Activated T-helper 1 cell treated with anti-CD3 and anti-CD28 coated beads, Interleukin-12 subunit alpha, Interleukin-12 subunit beta, Interleukin-2, Interleukin-4 antibody, amounts not matched to agents 30 ng/mL and 10 ng/mL and 1 ng/mL, durations not matched to agents 14 hours and 24 hours and 36 hours (primary cell): ENCODE measurements at regions not wholly inside any gene's neighbourhood (a gene's known extent, or its start where the extent isn't known, plus 50 kb on each side); places are given as distances from the start of the nearest gene placed in this dataset.
"Not testable (repeated sequence)": the region's sequence is repeated elsewhere in the genome, so short reads cannot be mapped to it uniquely, and the experiment has no call there.

ENCODE experiments used
- DNase-seq: peaks from one replicate; pipeline ENCODE4 v3.0.0; 2021; ENCODE audit warnings: low spot score
- H3K27ac Mint-ChIP-seq: one replicate; pipeline ENCODE4 v1.8.0; 2021; ENCODE audit warnings: mild to moderate bottlenecking, mixed read lengths
- H3K27me3 Mint-ChIP-seq: one replicate; pipeline ENCODE4 v1.8.0; 2022; ENCODE audit warnings: mild to moderate bottlenecking, moderate library complexity, mixed read lengths; ENCODE audit not compliant: insufficient read depth
- H3K36me3 Mint-ChIP-seq: one replicate; pipeline ENCODE4 v1.8.0; 2021; ENCODE audit warnings: low read depth, mixed read lengths
- H3K4me1 Mint-ChIP-seq: one replicate; pipeline ENCODE4 v1.8.0; 2021; ENCODE audit warnings: low read depth, mixed read lengths
- H3K4me3 Mint-ChIP-seq: one replicate; pipeline ENCODE4 v1.8.0; 2021; ENCODE audit warnings: mild to moderate bottlenecking, moderate library complexity, mixed read lengths
- H3K9me3 Mint-ChIP-seq: one replicate; pipeline ENCODE4 v1.8.0; 2021; ENCODE audit warnings: mixed read lengths
- intact Hi-C: fragments of 100-400 bp; cut with micrococcal nuclease; formaldehyde crosslinking; loops from one replicate; pipeline ENCODE4 v1.15.1; 2024

GRCh38 chr17:37859451-37859850, 64.8 kb upstream of the TBC1D3K start:
- no peak for DNase-seq
- H3K27ac Mint-ChIP-seq, result no peak overlapping the region
- intact Hi-C loops, result no loop called here
- peaks cover 15% of the 10 kb centered on the region for H3K9me3 Mint-ChIP-seq
- no peaks in the 10 kb centered on the region for H3K36me3 Mint-ChIP-seq
- H3K4me3 Mint-ChIP-seq, result no peak overlapping the region
- peaks cover 11% of the 10 kb centered on the region for H3K4me1 Mint-ChIP-seq
- peaks cover 29% of the 10 kb centered on the region for H3K27me3 Mint-ChIP-seq

DNA sequence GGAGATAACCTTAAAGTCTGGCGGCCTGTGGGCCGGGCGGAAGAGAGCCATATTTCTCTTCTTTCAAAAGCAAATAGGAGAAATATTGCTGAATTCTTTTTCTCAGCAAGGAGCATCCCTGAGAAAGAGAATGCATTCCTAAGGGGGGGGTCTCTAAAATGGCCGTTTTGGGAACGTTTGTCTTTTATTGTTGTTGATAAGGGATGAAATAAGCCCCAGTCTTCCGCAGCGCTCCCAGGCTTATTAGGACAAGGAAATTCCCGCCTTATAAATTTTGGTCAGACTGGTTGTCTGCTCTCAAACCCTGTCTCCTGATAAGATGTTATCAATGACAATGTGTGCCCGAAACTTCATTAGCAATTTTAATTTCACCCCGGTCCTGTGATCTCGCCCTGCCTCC, 65.8 kb upstream of the TBC1D3K start:
- H3K4me3 Mint-ChIP-seq, intact Hi-C loops, H3K27ac Mint-ChIP-seq, H3K36me3 Mint-ChIP-seq, DNase-seq: not testable (repeated sequence)
- Mint-ChIP-seq H3K27me3 (peaks cover 29% of the 10 kb centered on the region), H3K9me3 (peaks cover 15% of the 10 kb centered on the region), H3K4me1 (peaks cover 17% of the 10 kb centered on the region)

GRCh38 chr17:37856245-37856644, 68.0 kb upstream of the TBC1D3K start:
- H3K9me3 Mint-ChIP-seq, result peaks cover 15% of the 10 kb centered on the region
- no peak overlapping the region for H3K4me3 Mint-ChIP-seq
- peaks cover 34% of the 10 kb centered on the region for H3K27me3 Mint-ChIP-seq
- no peak overlapping the region for H3K27ac Mint-ChIP-seq
- H3K36me3 Mint-ChIP-seq, result no peaks in the 10 kb centered on the region
- H3K4me1 Mint-ChIP-seq, result peaks cover 17% of the 10 kb centered on the region
- DNase-seq, result no peak
- intact Hi-C loops, result no loop called here

GRCh38 chr17:37849617-37849972, 74.6 kb upstream of the TBC1D3K start:
- Mint-ChIP-seq H3K27me3 (peaks cover 11% of the 10 kb centered on the region), H3K9me3 (no peaks in the 10 kb centered on the region), H3K27ac (no peak overlapping the region), H3K36me3 (peaks cover 3% of the 10 kb centered on the region), H3K4me3 (no peak overlapping the region), H3K4me1 (peaks cover 58% of the 10 kb centered on the region)
- no peak for DNase-seq
- intact Hi-C loops, result loop anchor here (1.0 to 10.0 kb wide), 4 partner anchors 21 to 1955 kb away; no protein-coding TSS in a partner anchor

- Mint-ChIP-seq H3K27me3 (peaks cover 7% of the 10 kb centered on the region), H3K4me3 (peak overlapping the region; percentile 38), H3K9me3 (no peaks in the 10 kb centered on the region), H3K27ac (peak overlapping the region; percentile 90), H3K4me1 (peaks cover 60% of the 10 kb centered on the region), H3K36me3 (peaks cover 3% of the 10 kb centered on the region)
- intact Hi-C loops, result loop anchor here (1.0 to 10.0 kb wide), 4 partner anchors 21 to 1954 kb away; no protein-coding TSS in a partner anchor
- peak; percentile 60 for DNase-seq
Observed at GRCh38 chr17:37848690-37849616, 75.3 kb upstream of the TBC1D3K start.

DNA sequence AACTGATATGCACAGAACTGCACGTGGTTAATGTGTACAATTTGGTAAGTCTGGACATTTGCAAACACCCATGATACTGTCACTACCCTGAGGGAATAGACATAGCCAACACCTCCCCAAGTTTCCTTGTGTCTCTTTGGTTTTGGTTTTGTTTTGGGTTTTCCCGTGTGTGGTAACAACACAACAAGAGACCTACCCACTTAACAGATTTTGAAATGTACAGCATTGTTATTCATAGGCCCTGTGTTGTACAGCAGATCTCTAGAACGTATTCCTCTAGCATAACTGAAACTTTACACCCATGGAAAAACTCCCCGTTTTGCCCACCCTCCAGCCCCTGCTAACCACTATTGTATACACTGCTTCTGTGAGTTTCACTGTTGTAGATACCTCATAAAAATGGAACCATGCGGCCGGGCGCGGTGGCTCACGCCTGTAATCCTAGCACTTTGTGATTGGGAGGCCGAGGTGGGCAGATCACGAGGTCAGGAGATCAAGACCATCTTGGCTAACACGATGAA, 76.3 kb upstream of the TBC1D3K start:
- Mint-ChIP-seq H3K27ac (peak overlapping the region; percentile 86), H3K9me3 (no peaks in the 10 kb centered on the region), H3K36me3 (peaks cover 3% of the 10 kb centered on the region), H3K4me3 (peak overlapping the region; percentile 49), H3K27me3 (peaks cover 6% of the 10 kb centered on the region), H3K4me1 (peaks cover 59% of the 10 kb centered on the region)
- peak; percentile 30 for DNase-seq
- intact Hi-C loops, result loop anchor here (2.0 to 10.0 kb wide), 3 partner anchors 57 to 1953 kb away; no protein-coding TSS in a partner anchor

- intact Hi-C loops, result loop anchor here (10.0 kb wide), 1 partner anchor 1952 kb away; no protein-coding TSS in a partner anchor
Observed at GRCh38 chr17:37847102-37847501, 77.1 kb upstream of the TBC1D3K start.

DNA sequence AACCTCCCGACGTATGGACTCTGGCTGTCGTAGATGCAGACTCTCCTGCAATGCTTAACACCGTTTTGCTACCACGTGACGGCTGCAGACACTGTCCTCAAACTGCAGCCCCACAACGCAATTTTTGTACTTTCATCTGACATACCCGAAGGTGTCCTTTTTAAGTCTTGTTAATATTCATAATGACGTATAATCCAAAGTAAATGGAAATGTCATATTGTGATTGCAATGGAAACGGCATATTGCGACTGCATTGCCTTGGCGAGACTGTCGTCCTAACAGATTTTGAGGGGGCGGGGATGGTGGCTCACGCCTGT, 79.3 kb upstream of the TBC1D3K start:
- intact Hi-C loops, result loop anchor here (10.0 kb wide), 1 partner anchor 1950 kb away; no protein-coding TSS in a partner anchor
- H3K4me1 Mint-ChIP-seq, result peaks cover 51% of the 10 kb centered on the region
- H3K4me3 Mint-ChIP-seq, result no peak overlapping the region
- H3K27ac Mint-ChIP-seq, result no peak overlapping the region
- peaks cover 9% of the 10 kb centered on the region for H3K27me3 Mint-ChIP-seq
- H3K9me3 Mint-ChIP-seq, result no peaks in the 10 kb centered on the region
- H3K36me3 Mint-ChIP-seq, result peaks cover 3% of the 10 kb centered on the region
- no peak for DNase-seq

More at GRCh38 chr17:37847102-37847501, 77.1 kb upstream of the TBC1D3K start:
- no peaks in the 10 kb centered on the region for H3K9me3 Mint-ChIP-seq
- DNase-seq, result no peak
- H3K27me3 Mint-ChIP-seq, result peaks cover 4% of the 10 kb centered on the region
- peak overlapping the region; percentile 73 for H3K27ac Mint-ChIP-seq
- H3K4me3 Mint-ChIP-seq, result no peak overlapping the region
- peaks cover 59% of the 10 kb centered on the region for H3K4me1 Mint-ChIP-seq
- H3K36me3 Mint-ChIP-seq, result peaks cover 3% of the 10 kb centered on the region

- intact Hi-C loops, result loop anchor here (10.0 kb wide), 1 partner anchor 1950 kb away; no protein-coding TSS in a partner anchor
- no peak overlapping the region for H3K27ac Mint-ChIP-seq
- DNase-seq, result peak; percentile 51
- peaks cover 49% of the 10 kb centered on the region for H3K4me1 Mint-ChIP-seq
- H3K27me3 Mint-ChIP-seq, result peaks cover 9% of the 10 kb centered on the region
- peaks cover 3% of the 10 kb centered on the region for H3K36me3 Mint-ChIP-seq
- no peak overlapping the region for H3K4me3 Mint-ChIP-seq
- H3K9me3 Mint-ChIP-seq, result no peaks in the 10 kb centered on the region
Observed at GRCh38 chr17:37844158-37844976, 79.8 kb upstream of the TBC1D3K start.

- no peak overlapping the region for H3K27ac Mint-ChIP-seq
Observed at GRCh38 chr17:37842401-37842800, 81.8 kb upstream of the TBC1D3K start.

DNA sequence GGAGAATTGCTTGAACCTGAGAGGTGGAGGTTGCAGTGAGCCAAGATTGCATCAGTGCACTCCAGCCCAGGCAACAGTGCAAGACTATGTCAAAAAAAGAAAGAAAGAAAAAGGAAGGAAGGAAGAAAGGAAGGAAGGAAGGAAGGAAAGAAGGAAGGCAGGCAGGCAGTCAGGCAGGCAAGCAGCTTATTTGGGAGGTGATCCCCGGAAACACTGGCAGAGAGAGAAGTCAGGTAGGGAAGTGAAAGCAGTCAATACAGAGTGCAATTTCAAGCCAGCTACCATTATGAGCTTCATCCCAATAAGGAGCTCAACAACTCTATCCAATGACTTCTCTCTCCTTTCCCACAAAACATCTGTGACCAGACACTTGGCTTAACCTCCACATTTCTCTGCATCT, 83.0 kb upstream of the TBC1D3K start:
- no peaks in the 10 kb centered on the region for H3K9me3 Mint-ChIP-seq
- H3K27ac Mint-ChIP-seq, result no peak overlapping the region
- H3K36me3 Mint-ChIP-seq, result no peaks in the 10 kb centered on the region
- peaks cover 16% of the 10 kb centered on the region for H3K27me3 Mint-ChIP-seq
- DNase-seq, result no peak
- H3K4me1 Mint-ChIP-seq, result peaks cover 21% of the 10 kb centered on the region
- intact Hi-C loops, result loop anchor here (10.0 kb wide), 1 partner anchor 1946 kb away; no protein-coding TSS in a partner anchor
- H3K4me3 Mint-ChIP-seq, result no peak overlapping the region

More at GRCh38 chr17:37842401-37842800, 81.8 kb upstream of the TBC1D3K start:
- Mint-ChIP-seq H3K36me3 (peaks cover 3% of the 10 kb centered on the region), H3K27me3 (peaks cover 13% of the 10 kb centered on the region), H3K9me3 (no peaks in the 10 kb centered on the region), H3K4me1 (peaks cover 32% of the 10 kb centered on the region), H3K4me3 (no peak overlapping the region)
- DNase-seq, result no peak
- intact Hi-C loops, result loop anchor here (10.0 kb wide), 1 partner anchor 1948 kb away; no protein-coding TSS in a partner anchor

- H3K27me3 Mint-ChIP-seq, result peaks cover 16% of the 10 kb centered on the region
- no peaks in the 10 kb centered on the region for H3K36me3 Mint-ChIP-seq
- H3K27ac Mint-ChIP-seq, result no peak overlapping the region
- H3K4me1 Mint-ChIP-seq, result peaks cover 16% of the 10 kb centered on the region
- H3K4me3 Mint-ChIP-seq, result no peak overlapping the region
- no peak for DNase-seq
- no peaks in the 10 kb centered on the region for H3K9me3 Mint-ChIP-seq
- intact Hi-C loops, result loop anchor here (10.0 kb wide), 1 partner anchor 1946 kb away; no protein-coding TSS in a partner anchor
Observed at GRCh38 chr17:37840576-37840975, 83.6 kb upstream of the TBC1D3K start.
